BLaER1 (cell line): ENCODE measurements at regions not wholly inside any gene's neighbourhood (a gene's known extent, or its start where the extent isn't known, plus 50 kb on each side); places are given as distances from the start of the nearest gene placed in this dataset.
A peak's percentile ranks its signal among the peaks of the same experiment; 100 is the strongest.

Source experiments
- H3K27ac ChIP-seq: shearing (Covaris generic); formaldehyde crosslinking; 2 replicates; pipeline ENCODE4 v1.8.1; 2022
- H3K27me3 ChIP-seq: shearing (Covaris generic); formaldehyde crosslinking; 2 replicates; pipeline ENCODE4 v1.8.1; 2022
- H3K36me3 ChIP-seq: shearing (Covaris generic); formaldehyde crosslinking; 2 replicates; pipeline ENCODE4 v1.8.1; 2022
- H3K4me1 ChIP-seq: shearing (Covaris generic); formaldehyde crosslinking; 2 replicates; pipeline ENCODE4 v1.8.1; 2022
- H3K4me2 ChIP-seq: shearing (Covaris generic); formaldehyde crosslinking; 2 replicates; pipeline ENCODE4 v1.8.1; 2022
- H3K4me3 ChIP-seq: shearing (Covaris generic); formaldehyde crosslinking; 2 replicates; pipeline ENCODE4 v1.8.1; 2022
- H3K9ac ChIP-seq: shearing (Covaris generic); formaldehyde crosslinking; 2 replicates; pipeline ENCODE4 v1.8.1; 2022
- H3K9me3 ChIP-seq: shearing (Covaris generic); formaldehyde crosslinking; 2 replicates; pipeline ENCODE4 v1.8.1; 2022
- H4K20me1 ChIP-seq: shearing (Covaris generic); formaldehyde crosslinking; 2 replicates; pipeline ENCODE4 v1.8.1; 2022
- Cebpa-rat ChIP-seq: shearing (Covaris generic); IDR thresholded peaks from 2 replicates; pipeline ENCODE4 v1.8.1; 2022

GRCh38 chr9:89891221-89891590, 286.4 kb downstream of the GADD45G start:
- Histone ChIP-seq H3K4me3 (no peak overlapping the region), H3K9me3 (no peaks in the 10 kb centered on the region), H3K4me1 (peaks cover 13% of the 10 kb centered on the region), H3K9ac (no peak overlapping the region), H3K36me3 (no peaks in the 10 kb centered on the region), H4K20me1 (no peaks in the 10 kb centered on the region), H3K4me2 (no peak overlapping the region), H3K27ac (no peak overlapping the region), H3K27me3 (no peaks in the 10 kb centered on the region)
- TF ChIP-seq Cebpa-rat: no peak

- H3K27ac ChIP-seq: no peak overlapping the region
- no peak overlapping the region for H3K4me3 ChIP-seq
- H3K4me2 ChIP-seq: no peak overlapping the region
- peaks cover 11% of the 10 kb centered on the region for H3K4me1 ChIP-seq
- TF ChIP-seq Cebpa-rat: no peak
- no peaks in the 10 kb centered on the region for H3K27me3 ChIP-seq
- H3K9me3 ChIP-seq: no peaks in the 10 kb centered on the region
- H3K36me3 ChIP-seq: no peaks in the 10 kb centered on the region
- H3K9ac ChIP-seq: no peak overlapping the region
- H4K20me1 ChIP-seq: no peaks in the 10 kb centered on the region
Measured at GRCh38 chr9:89891591-89892304, 286.9 kb downstream of the GADD45G start.

GRCh38 chr9:89892920-89893319, 288.1 kb downstream of the GADD45G start:
- Histone ChIP-seq H3K27me3 (no peaks in the 10 kb centered on the region), H3K27ac (no peak overlapping the region), H3K4me1 (no peaks in the 10 kb centered on the region), H3K4me3 (no peak overlapping the region), H3K9ac (no peak overlapping the region), H3K9me3 (no peaks in the 10 kb centered on the region), H4K20me1 (no peaks in the 10 kb centered on the region), H3K4me2 (no peak overlapping the region), H3K36me3 (no peaks in the 10 kb centered on the region)
- TF ChIP-seq Cebpa-rat: no peak

GRCh38 chr9:89893886-89894285, 289.1 kb downstream of the GADD45G start:
- no peaks in the 10 kb centered on the region for H4K20me1 ChIP-seq
- no peak for TF ChIP-seq Cebpa-rat

GRCh38 chr9:89896806-89897340, 292.1 kb downstream of the GADD45G start:
- no peak for TF ChIP-seq Cebpa-rat
- Histone ChIP-seq H3K9ac (no peak overlapping the region), H3K9me3 (no peaks in the 10 kb centered on the region), H3K4me2 (no peak overlapping the region), H4K20me1 (no peaks in the 10 kb centered on the region), H3K36me3 (no peaks in the 10 kb centered on the region), H3K27me3 (no peaks in the 10 kb centered on the region), H3K4me3 (no peak overlapping the region), H3K27ac (no peak overlapping the region), H3K4me1 (peaks cover 12% of the 10 kb centered on the region)

More at GRCh38 chr9:89893886-89894285, 289.1 kb downstream of the GADD45G start:
- Histone ChIP-seq H3K4me1 (no peaks in the 10 kb centered on the region), H3K27ac (no peak overlapping the region), H3K4me3 (no peak overlapping the region), H3K4me2 (no peak overlapping the region), H3K9ac (no peak overlapping the region), H3K36me3 (no peaks in the 10 kb centered on the region), H3K27me3 (no peaks in the 10 kb centered on the region), H3K9me3 (no peaks in the 10 kb centered on the region)

GRCh38 chr9:89899573-89899972, 294.8 kb downstream of the GADD45G start:
- H3K9ac ChIP-seq: no peak overlapping the region
- no peak for TF ChIP-seq Cebpa-rat
- H3K4me3 ChIP-seq: no peak overlapping the region

GRCh38 chr9:89901920-89902319, 297.1 kb downstream of the GADD45G start:
- Histone ChIP-seq H3K4me1 (peaks cover 12% of the 10 kb centered on the region), H3K27me3 (no peaks in the 10 kb centered on the region), H3K4me3 (no peak overlapping the region), H4K20me1 (no peaks in the 10 kb centered on the region), H3K36me3 (no peaks in the 10 kb centered on the region), H3K4me2 (no peak overlapping the region), H3K27ac (no peak overlapping the region), H3K9me3 (no peaks in the 10 kb centered on the region), H3K9ac (no peak overlapping the region)
- no peak for TF ChIP-seq Cebpa-rat

More at GRCh38 chr9:89899573-89899972, 294.8 kb downstream of the GADD45G start:
- no peak overlapping the region for H3K27ac ChIP-seq
- no peaks in the 10 kb centered on the region for H3K9me3 ChIP-seq
- H3K27me3 ChIP-seq: no peaks in the 10 kb centered on the region
- no peaks in the 10 kb centered on the region for H3K36me3 ChIP-seq
- peak overlapping the region; percentile 40 for H3K4me2 ChIP-seq
- peaks cover 12% of the 10 kb centered on the region for H3K4me1 ChIP-seq
- H4K20me1 ChIP-seq: no peaks in the 10 kb centered on the region

GRCh38 chr9:89902450-89903140, 297.8 kb downstream of the GADD45G start:
- Histone ChIP-seq H3K27me3 (no peaks in the 10 kb centered on the region), H3K4me1 (peaks cover 12% of the 10 kb centered on the region), H3K4me3 (no peak overlapping the region), H3K9me3 (no peaks in the 10 kb centered on the region), H3K27ac (no peak overlapping the region), H3K36me3 (no peaks in the 10 kb centered on the region), H3K4me2 (no peak overlapping the region), H3K9ac (no peak overlapping the region), H4K20me1 (no peaks in the 10 kb centered on the region)
- TF ChIP-seq Cebpa-rat: no peak

- no peak overlapping the region for H3K27ac ChIP-seq
- no peaks in the 10 kb centered on the region for H3K9me3 ChIP-seq
- TF ChIP-seq Cebpa-rat: no peak
- H3K4me2 ChIP-seq: no peak overlapping the region
- H3K4me3 ChIP-seq: no peak overlapping the region
- no peaks in the 10 kb centered on the region for H4K20me1 ChIP-seq
- H3K27me3 ChIP-seq: no peaks in the 10 kb centered on the region
- H3K4me1 ChIP-seq: peaks cover 12% of the 10 kb centered on the region
- H3K9ac ChIP-seq: no peak overlapping the region
- no peaks in the 10 kb centered on the region for H3K36me3 ChIP-seq
Measured at GRCh38 chr9:89903141-89903475, 298.3 kb downstream of the GADD45G start.

GRCh38 chr9:89905606-89906338, 301.0 kb downstream of the GADD45G start:
- no peaks in the 10 kb centered on the region for H3K4me1 ChIP-seq
- no peaks in the 10 kb centered on the region for H3K27me3 ChIP-seq
- no peak overlapping the region for H3K4me3 ChIP-seq
- no peak overlapping the region for H3K9ac ChIP-seq
- TF ChIP-seq Cebpa-rat: no peak
- no peaks in the 10 kb centered on the region for H4K20me1 ChIP-seq
- no peaks in the 10 kb centered on the region for H3K9me3 ChIP-seq
- H3K36me3 ChIP-seq: no peaks in the 10 kb centered on the region
- H3K27ac ChIP-seq: no peak overlapping the region
- H3K4me2 ChIP-seq: no peak overlapping the region
